ENCODE measurements at regions not wholly inside any gene's neighbourhood (a gene's known extent, or its start where the extent isn't known, plus 50 kb on each side); places are given as distances from the start of the nearest gene placed in this dataset.
"Not testable (repeated sequence)": the region's sequence is repeated elsewhere in the genome, so short reads cannot be mapped to it uniquely, and the experiment has no call there.

DNA sequence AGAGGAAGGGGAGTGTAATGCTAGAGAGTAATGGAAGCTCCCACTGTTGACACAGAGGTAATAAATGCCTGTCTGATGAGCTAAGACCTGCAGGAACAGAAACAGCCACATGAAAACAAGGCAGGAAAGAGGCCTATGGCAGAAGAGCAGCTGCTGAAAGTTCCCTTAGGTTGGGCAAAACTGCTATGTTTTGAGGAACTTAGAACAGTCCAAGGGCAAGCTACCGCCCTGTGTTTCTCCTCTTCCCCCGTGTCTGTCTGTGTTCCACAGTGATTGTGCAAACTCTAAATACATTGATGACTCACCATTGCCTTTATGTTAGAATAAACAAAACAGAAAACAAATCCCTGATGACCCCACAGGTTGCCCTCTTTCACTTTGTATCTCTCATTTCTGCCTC lies 165.6 kb upstream of the POTEB2 start:
- not testable (repeated sequence) for ATAC-seq (ENCODE audit: low read depth in 2 of 2); H3K4me1 Mint-ChIP-seq; H3K36me3 Mint-ChIP-seq

GRCh38 chr15:21029001-21029400 lies 162.9 kb upstream of the POTEB2 start:
- not testable (repeated sequence) for H3K9me3 ChIP-seq (ENCODE audit: control insufficient read depth in 2 of 2, low read length in 2 of 2); H3K27me3 Mint-ChIP-seq; H3K4me1 Mint-ChIP-seq; H3K27ac ChIP-seq (ENCODE audit: insufficient read depth, low read length, poor library complexity, severe bottlenecking); H3K36me3 ChIP-seq (ENCODE audit: control insufficient read depth, insufficient read depth, low read length); H3K27ac Mint-ChIP-seq; ATAC-seq (ENCODE audit: low read depth in 2 of 2); DNase-seq; H3K27me3 ChIP-seq (ENCODE audit: control insufficient read depth, insufficient read depth, low read length); H3K9me3 Mint-ChIP-seq; H3K4me3 Mint-ChIP-seq; H3K4me3 ChIP-seq (ENCODE audit: low read depth, low read length); H3K4me1 ChIP-seq (ENCODE audit: control insufficient read depth, insufficient read depth, low read length, poor library complexity, severe bottlenecking); H3K36me3 Mint-ChIP-seq

More for the DNA sequence above, 165.6 kb upstream of the POTEB2 start:
- H3K4me1 ChIP-seq (ENCODE audit: control insufficient read depth, insufficient read depth, low read length, poor library complexity, severe bottlenecking); H3K27me3 ChIP-seq (ENCODE audit: control insufficient read depth, insufficient read depth, low read length); DNase-seq; H3K36me3 ChIP-seq (ENCODE audit: control insufficient read depth, insufficient read depth, low read length); H3K4me3 ChIP-seq (ENCODE audit: low read depth, low read length); H3K27me3 Mint-ChIP-seq; H3K27ac Mint-ChIP-seq; H3K4me3 Mint-ChIP-seq; H3K27ac ChIP-seq (ENCODE audit: insufficient read depth, low read length, poor library complexity, severe bottlenecking); H3K9me3 ChIP-seq (ENCODE audit: control insufficient read depth in 2 of 2, low read length in 2 of 2); H3K9me3 Mint-ChIP-seq: not testable (repeated sequence)

- H3K36me3 Mint-ChIP-seq; H3K4me1 ChIP-seq (ENCODE audit: control insufficient read depth, insufficient read depth, low read length, poor library complexity, severe bottlenecking); H3K27me3 ChIP-seq (ENCODE audit: control insufficient read depth, insufficient read depth, low read length); ATAC-seq (ENCODE audit: low read depth in 2 of 2); H3K27ac ChIP-seq (ENCODE audit: insufficient read depth, low read length, poor library complexity, severe bottlenecking); H3K27ac Mint-ChIP-seq; H3K9me3 Mint-ChIP-seq; H3K9me3 ChIP-seq (ENCODE audit: control insufficient read depth in 2 of 2, low read length in 2 of 2); H3K4me3 Mint-ChIP-seq; H3K36me3 ChIP-seq (ENCODE audit: control insufficient read depth, insufficient read depth, low read length); H3K4me1 Mint-ChIP-seq; DNase-seq; H3K27me3 Mint-ChIP-seq; H3K4me3 ChIP-seq (ENCODE audit: low read depth, low read length): not testable (repeated sequence)
Observed at GRCh38 chr15:21027942-21028341, 161.8 kb upstream of the POTEB2 start.

- H3K27me3 Mint-ChIP-seq; H3K4me3 Mint-ChIP-seq; H3K27ac ChIP-seq (ENCODE audit: insufficient read depth, low read length, poor library complexity, severe bottlenecking); H3K36me3 Mint-ChIP-seq; H3K4me3 ChIP-seq (ENCODE audit: low read depth, low read length); DNase-seq; H3K4me1 ChIP-seq (ENCODE audit: control insufficient read depth, insufficient read depth, low read length, poor library complexity, severe bottlenecking); H3K36me3 ChIP-seq (ENCODE audit: control insufficient read depth, insufficient read depth, low read length); H3K9me3 Mint-ChIP-seq; H3K9me3 ChIP-seq (ENCODE audit: control insufficient read depth in 2 of 2, low read length in 2 of 2); H3K4me1 Mint-ChIP-seq; H3K27me3 ChIP-seq (ENCODE audit: control insufficient read depth, insufficient read depth, low read length); ATAC-seq (ENCODE audit: low read depth in 2 of 2); H3K27ac Mint-ChIP-seq: not testable (repeated sequence)
Observed at GRCh38 chr15:21026848-21027247, 160.7 kb upstream of the POTEB2 start.

GRCh38 chr15:21024235-21024987 lies 158.3 kb upstream of the POTEB2 start:
- not testable (repeated sequence) for H3K27me3 Mint-ChIP-seq; H3K4me1 Mint-ChIP-seq; H3K4me1 ChIP-seq (ENCODE audit: control insufficient read depth, insufficient read depth, low read length, poor library complexity, severe bottlenecking); DNase-seq; H3K27ac ChIP-seq (ENCODE audit: insufficient read depth, low read length, poor library complexity, severe bottlenecking); H3K9me3 ChIP-seq (ENCODE audit: control insufficient read depth in 2 of 2, low read length in 2 of 2); H3K36me3 Mint-ChIP-seq; H3K36me3 ChIP-seq (ENCODE audit: control insufficient read depth, insufficient read depth, low read length); H3K4me3 Mint-ChIP-seq; H3K27me3 ChIP-seq (ENCODE audit: control insufficient read depth, insufficient read depth, low read length); H3K27ac Mint-ChIP-seq; H3K4me3 ChIP-seq (ENCODE audit: low read depth, low read length); H3K9me3 Mint-ChIP-seq; ATAC-seq (ENCODE audit: low read depth in 2 of 2)

GRCh38 chr15:21018176-21018575 lies 152.1 kb upstream of the POTEB2 start:
- H3K4me3 ChIP-seq (ENCODE audit: low read depth, low read length); H3K27me3 ChIP-seq (ENCODE audit: control insufficient read depth, insufficient read depth, low read length); H3K36me3 ChIP-seq (ENCODE audit: control insufficient read depth, insufficient read depth, low read length); ATAC-seq (ENCODE audit: low read depth in 2 of 2); H3K4me1 ChIP-seq (ENCODE audit: control insufficient read depth, insufficient read depth, low read length, poor library complexity, severe bottlenecking); H3K36me3 Mint-ChIP-seq; H3K9me3 ChIP-seq (ENCODE audit: control insufficient read depth in 2 of 2, low read length in 2 of 2); H3K27ac Mint-ChIP-seq; H3K27me3 Mint-ChIP-seq; H3K4me1 Mint-ChIP-seq; H3K27ac ChIP-seq (ENCODE audit: insufficient read depth, low read length, poor library complexity, severe bottlenecking); H3K9me3 Mint-ChIP-seq; H3K4me3 Mint-ChIP-seq; DNase-seq: not testable (repeated sequence)

DNA sequence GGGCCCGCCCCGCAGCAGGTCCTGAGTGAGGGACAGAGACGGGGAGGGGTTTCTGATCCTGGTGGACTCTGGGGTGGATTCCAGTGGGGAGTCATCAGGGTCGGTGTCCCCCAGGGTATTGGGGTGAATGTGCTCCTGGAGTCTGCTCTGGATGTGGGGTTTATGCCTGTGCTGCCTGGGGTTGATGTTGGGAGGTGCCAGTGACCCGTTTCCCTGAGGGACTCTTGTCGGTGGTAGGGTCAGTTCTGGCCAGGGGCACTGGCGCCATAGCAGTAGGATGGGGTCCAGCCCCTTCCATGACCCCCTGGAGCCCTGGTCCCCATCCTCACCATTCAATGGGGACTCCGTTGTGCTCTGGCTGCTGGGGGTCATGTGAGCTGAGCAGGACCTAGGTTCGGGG lies 151.2 kb upstream of the POTEB2 start:
- H3K9me3 ChIP-seq (ENCODE audit: control insufficient read depth in 2 of 2, low read length in 2 of 2); H3K27ac ChIP-seq (ENCODE audit: insufficient read depth, low read length, poor library complexity, severe bottlenecking); H3K36me3 Mint-ChIP-seq; H3K4me1 ChIP-seq (ENCODE audit: control insufficient read depth, insufficient read depth, low read length, poor library complexity, severe bottlenecking); H3K27me3 Mint-ChIP-seq; H3K4me3 ChIP-seq (ENCODE audit: low read depth, low read length); DNase-seq; H3K4me3 Mint-ChIP-seq; H3K27me3 ChIP-seq (ENCODE audit: control insufficient read depth, insufficient read depth, low read length); ATAC-seq (ENCODE audit: low read depth in 2 of 2); H3K36me3 ChIP-seq (ENCODE audit: control insufficient read depth, insufficient read depth, low read length); H3K27ac Mint-ChIP-seq; H3K9me3 Mint-ChIP-seq; H3K4me1 Mint-ChIP-seq: not testable (repeated sequence)

DNA sequence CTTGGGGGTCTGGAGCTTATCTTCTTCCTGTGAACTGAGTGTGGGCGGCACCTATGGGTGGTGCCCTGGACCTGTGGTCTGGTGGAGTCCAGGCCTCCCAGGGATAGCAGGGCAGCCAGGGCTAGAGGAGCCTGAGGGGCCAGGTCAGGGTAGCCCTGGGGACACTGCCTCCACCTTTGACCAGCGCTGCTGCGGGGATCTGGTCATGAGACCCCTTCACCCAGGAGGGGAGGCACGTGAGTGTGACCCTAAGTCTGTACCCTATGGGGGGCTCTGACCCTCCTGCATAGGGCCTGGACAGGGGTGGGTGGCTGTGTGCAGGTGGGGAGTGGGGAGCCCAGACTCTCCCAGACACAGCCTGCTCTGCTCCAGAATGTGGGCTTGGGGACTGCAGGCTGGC lies 150.5 kb upstream of the POTEB2 start:
- not testable (repeated sequence) for H3K27me3 Mint-ChIP-seq; DNase-seq; H3K4me1 ChIP-seq (ENCODE audit: control insufficient read depth, insufficient read depth, low read length, poor library complexity, severe bottlenecking); H3K4me1 Mint-ChIP-seq; H3K36me3 ChIP-seq (ENCODE audit: control insufficient read depth, insufficient read depth, low read length); H3K27ac Mint-ChIP-seq; H3K4me3 ChIP-seq (ENCODE audit: low read depth, low read length); H3K9me3 Mint-ChIP-seq; H3K4me3 Mint-ChIP-seq; ATAC-seq (ENCODE audit: low read depth in 2 of 2); H3K27me3 ChIP-seq (ENCODE audit: control insufficient read depth, insufficient read depth, low read length); H3K27ac ChIP-seq (ENCODE audit: insufficient read depth, low read length, poor library complexity, severe bottlenecking); H3K9me3 ChIP-seq (ENCODE audit: control insufficient read depth in 2 of 2, low read length in 2 of 2); H3K36me3 Mint-ChIP-seq
